AG04449 (cell line): ENCODE measurements at regions not wholly inside any gene's neighbourhood (a gene's known extent, or its start where the extent isn't known, plus 50 kb on each side); places are given as distances from the start of the nearest gene placed in this dataset.

Experiments
- CTCF ChIA-PET: fragments of 350-600 bp; formaldehyde crosslinking; extraction: SDS; loops from one replicate; lab custom pipeline; 2021; ENCODE audit warnings: antibody characterized with exemption; lab: Yijun Ruan, JAX
- POLR2A ChIA-PET: fragments of 400-600, 350-600 bp; formaldehyde crosslinking; extraction: SDS; loops from one replicate; lab custom pipeline; 2020; ENCODE audit warnings: antibody characterized with exemption, inconsistent platforms; lab: Yijun Ruan, JAX
- DNase-seq: peaks from one replicate; pipeline ENCODE4 v3.0.0-alpha.2; 2010; ENCODE audit warnings: low read depth, low spot score
- H3K4me3 ChIP-seq: 2 replicates; pipeline ENCODE4 v1.5.1; 2011; ENCODE audit warnings: low read depth, mild to moderate bottlenecking, control low read depth, low read length
- CTCF ChIP-seq: IDR thresholded peaks from one replicate; pipeline ENCODE4 v1.5.1; 2011; ENCODE audit warnings: mild to moderate bottlenecking, moderate library complexity, low read length, control low read depth, inconsistent platforms; ENCODE audit not compliant: insufficient read depth; ENCODE audit errors: missing control alignments

- no peak overlapping the region for H3K4me3 ChIP-seq
- ChIA-PET POLR2A (no interaction called here), CTCF (no interaction called here)
- no peak for DNase-seq
- TF ChIP-seq CTCF = no peak
Observed at GRCh38 chr12:61713121-61713520, 547.1 kb upstream of the USP15 start.

DNA sequence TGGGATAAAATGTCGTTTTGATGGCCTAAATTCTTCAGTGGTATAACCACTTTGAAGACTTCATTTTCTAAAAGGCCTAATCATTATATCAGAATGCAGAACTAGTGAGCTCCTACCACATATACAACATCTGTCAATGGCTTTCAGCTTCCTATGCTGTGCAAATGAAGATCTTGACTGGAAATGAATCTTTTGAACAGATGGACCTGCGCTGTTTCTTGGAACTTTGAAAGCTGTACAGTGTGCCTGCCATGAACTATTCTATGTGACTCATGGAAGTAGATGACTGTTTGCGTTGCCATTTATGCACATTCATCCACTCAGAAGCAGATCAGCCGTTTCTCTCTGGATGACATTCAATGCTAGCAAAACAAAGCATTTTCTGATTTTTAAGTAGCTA, 542.2 kb upstream of the USP15 start:
- H3K4me3 ChIP-seq = no peak overlapping the region
- DNase-seq = no peak
- no peak for TF ChIP-seq CTCF
- CTCF ChIA-PET = no interaction called here
- POLR2A ChIA-PET = no interaction called here

DNA sequence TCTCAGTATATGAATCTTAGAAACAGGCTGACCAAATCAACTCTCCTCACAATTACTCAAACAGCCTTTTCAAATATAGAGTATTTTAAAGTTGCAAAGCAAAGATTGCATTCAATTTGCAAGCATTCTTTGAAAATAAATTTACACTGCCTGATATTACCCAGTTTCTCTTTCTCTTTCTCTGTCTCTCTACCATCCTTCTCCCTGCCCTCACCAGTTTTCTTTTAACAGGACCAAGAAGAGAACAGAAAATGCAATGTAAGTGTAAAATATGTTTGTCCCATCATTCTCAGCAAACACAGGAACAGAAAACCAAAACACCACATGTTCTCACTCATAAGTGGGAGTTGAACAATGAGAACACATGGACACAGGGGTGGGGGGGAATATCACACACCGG, 520.3 kb upstream of the USP15 start:
- no peak for TF ChIP-seq CTCF
- no peak for DNase-seq
- POLR2A ChIA-PET = no interaction called here
- no peak overlapping the region for H3K4me3 ChIP-seq
- CTCF ChIA-PET = no interaction called here

- TF ChIP-seq CTCF = no peak
- no peak for DNase-seq
- ChIA-PET POLR2A (no interaction called here), CTCF (no interaction called here)
- no peak overlapping the region for H3K4me3 ChIP-seq
Observed at GRCh38 chr12:61750604-61751003, 509.6 kb upstream of the USP15 start.

DNA sequence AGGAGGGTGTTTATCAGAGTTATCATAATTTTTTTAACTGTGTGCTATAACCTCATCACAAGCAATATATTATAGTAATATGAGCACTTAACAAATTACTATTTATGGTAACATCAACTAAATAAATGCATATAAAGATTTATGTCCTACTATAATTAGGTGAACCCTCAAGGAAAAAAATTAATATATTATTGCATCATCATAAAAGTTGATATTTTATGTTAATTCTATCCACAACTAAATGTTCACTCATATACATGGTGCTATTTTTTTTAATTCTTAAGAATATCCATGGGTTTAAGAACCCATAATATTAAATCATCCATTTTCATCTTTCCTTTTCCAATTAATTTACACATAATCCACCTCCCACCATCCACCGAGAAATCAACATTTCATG, 506.0 kb upstream of the USP15 start:
- ChIA-PET POLR2A (no interaction called here), CTCF (no interaction called here)
- no peak for TF ChIP-seq CTCF
- H3K4me3 ChIP-seq = no peak overlapping the region
- DNase-seq = no peak

- no peak overlapping the region for H3K4me3 ChIP-seq
- DNase-seq = no peak
- no peak for TF ChIP-seq CTCF
- CTCF ChIA-PET = no interaction called here
- POLR2A ChIA-PET = no interaction called here
Observed at GRCh38 chr12:61757831-61758505, 502.2 kb upstream of the USP15 start.
